GM23248 (cell line): ENCODE measurements at regions not wholly inside any gene's neighbourhood (a gene's known extent, or its start where the extent isn't known, plus 50 kb on each side); places are given as distances from the start of the nearest gene placed in this dataset.

Source experiments
- DNase-seq: peaks from one replicate; pipeline ENCODE4 v3.0.0-alpha.2; 2015
- H2AFZ ChIP-seq: fragments of 200-600 bp; sonication (generic); 2 replicates; pipeline ENCODE4 v1.6.1; 2016; ENCODE audit warnings: antibody characterized with exemption
- H3F3A ChIP-seq: fragments of 200-600 bp; sonication (generic); 2 replicates; pipeline ENCODE4 v1.6.1; 2016; ENCODE audit warnings: mild to moderate bottlenecking, antibody characterized with exemption, mixed run types; ENCODE audit not compliant: insufficient read depth
- H3K27ac ChIP-seq: fragments of 200-600 bp; sonication (generic); 2 replicates; pipeline ENCODE4 v1.5.1; 2016; ENCODE audit warnings: mild to moderate bottlenecking
- H3K27me3 ChIP-seq: fragments of 200-600 bp; sonication (generic); replicated peaks from 2 replicates; pipeline ENCODE4 v1.6.1; 2016; ENCODE audit warnings: mild to moderate bottlenecking; ENCODE audit not compliant: insufficient read depth
- H3K36me3 ChIP-seq: fragments of 200-600 bp; sonication (generic); 2 replicates; pipeline ENCODE4 v1.6.1; 2016; ENCODE audit warnings: low read depth, mild to moderate bottlenecking
- H3K4me1 ChIP-seq: fragments of 200-600 bp; sonication (generic); 2 replicates; pipeline ENCODE4 v1.6.1; 2016; ENCODE audit warnings: mild to moderate bottlenecking; ENCODE audit not compliant: insufficient read depth
- H3K4me2 ChIP-seq: fragments of 200-600 bp; sonication (generic); one replicate; pipeline ENCODE4 v1.6.1; 2016; ENCODE audit warnings: mild to moderate bottlenecking; ENCODE audit not compliant: unreplicated experiment
- H3K4me3 ChIP-seq: fragments of 200-600 bp; sonication (generic); 2 replicates; pipeline ENCODE4 v1.5.1; 2016; ENCODE audit warnings: mild to moderate bottlenecking
- H3K79me2 ChIP-seq: fragments of 200-600 bp; sonication (generic); 2 replicates; pipeline ENCODE4 v1.6.1; 2016; ENCODE audit warnings: mild to moderate bottlenecking; ENCODE audit not compliant: insufficient read depth
- H3K9ac ChIP-seq: fragments of 200-600 bp; sonication (generic); 2 replicates; pipeline ENCODE4 v1.6.1; 2016; ENCODE audit warnings: mild to moderate bottlenecking
- H3K9me2 ChIP-seq: fragments of 200-600 bp; sonication (generic); 2 replicates; pipeline ENCODE4 v1.6.1; 2016; ENCODE audit warnings: mixed run types, mild to moderate bottlenecking, moderate library complexity; ENCODE audit not compliant: insufficient read depth
- H3K9me3 ChIP-seq: fragments of 200-600 bp; sonication (generic); one replicate; pipeline ENCODE4 v1.6.1; 2017; ENCODE audit warnings: low read depth
- H4K20me1 ChIP-seq: fragments of 200-600 bp; sonication (generic); 2 replicates; pipeline ENCODE4 v1.6.0; 2016; ENCODE audit not compliant: insufficient read depth
- EZH2 ChIP-seq: fragments of 200-600 bp; sonication (generic); IDR thresholded peaks from 2 replicates; pipeline ENCODE4 v1.6.1; 2018; ENCODE audit warnings: antibody characterized with exemption, mild to moderate bottlenecking; ENCODE audit not compliant: insufficient read depth, poor library complexity, severe bottlenecking
- EZH2phosphoT487 ChIP-seq: fragments of 200-600 bp; sonication (generic); IDR thresholded peaks from 2 replicates; pipeline ENCODE4 v1.6.1; 2018; ENCODE audit warnings: antibody characterized with exemption, moderate library complexity, mild to moderate bottlenecking, low read depth; ENCODE audit not compliant: insufficient read depth
- WGBS, 2 experiments: methylation state at CpG; one replicate each; pipeline ENCODE4 v1.1.6; 2015 to 2017; ENCODE audit warnings: low lambda C conversion rate in 2 of 2, low coverage in 1 of 2; ENCODE audit errors: missing lambda C conversion rate in 2 of 2; 5-methylcytosine and 5-hydroxymethylcytosine counted together
- in situ Hi-C: fragments of 300-500 bp; cut with MboI; formaldehyde crosslinking; loops from 2 replicates; pipeline ENCODE4 v1.15.0; 2020

DNA sequence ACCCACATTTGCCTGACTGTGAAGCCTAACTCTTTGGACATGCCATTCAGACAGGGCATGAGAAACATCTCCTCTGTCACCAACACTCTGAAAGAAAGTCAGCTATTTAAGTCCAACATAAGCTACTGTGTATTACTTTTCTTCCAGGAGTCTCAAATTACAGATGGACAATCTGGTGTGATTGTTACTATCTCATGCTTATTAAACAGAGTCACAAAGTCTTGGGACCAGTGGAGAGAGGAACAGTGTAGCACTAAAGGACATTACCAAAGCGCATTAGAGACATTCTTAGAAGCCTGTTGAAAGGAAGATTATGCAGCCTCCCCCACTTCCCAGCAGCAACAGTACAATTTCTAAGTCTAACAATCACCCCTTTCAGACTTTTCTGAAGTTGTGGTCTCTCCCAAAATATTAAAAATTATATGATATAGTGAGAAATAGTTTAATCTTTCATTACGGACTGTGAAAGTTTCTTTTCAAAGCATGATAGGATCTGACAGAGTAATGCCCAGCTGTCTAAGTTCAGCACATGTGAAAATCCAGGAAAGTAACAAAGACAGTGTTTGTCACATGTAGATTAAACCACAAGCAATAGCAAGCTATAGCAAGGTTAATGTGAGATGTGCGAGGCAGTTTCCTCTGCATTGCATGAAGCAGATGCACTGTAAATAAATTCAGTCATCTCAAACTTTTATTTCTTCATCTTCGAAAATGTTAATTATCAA, 280.9 kb upstream of the FZD8 start:
- no peak for DNase-seq
- in situ Hi-C loops, result loop anchor here (25.0 kb wide), 1 partner anchor 286 kb away; the partner anchor contains the start of gene FZD8
- Histone ChIP-seq H4K20me1 (no peaks in the 10 kb centered on the region), H3K79me2 (no peaks in the 10 kb centered on the region), H3K27ac (no peak overlapping the region), H3K9me2 (no peaks in the 10 kb centered on the region), H3K27me3 (no peaks in the 10 kb centered on the region), H3K36me3 (no peaks in the 10 kb centered on the region), H3K9ac (no peak overlapping the region), H3K4me3 (no peak overlapping the region), H3K4me2 (no peak overlapping the region), H2AFZ (no peak overlapping the region), H3K4me1 (peaks cover 8% of the 10 kb centered on the region), H3K9me3 (no peaks in the 10 kb centered on the region), H3F3A (no peaks in the 10 kb centered on the region)
- WGBS, 2 experiments, result 96 to 99% methylated on average over 4 of the region's 4 CpGs
- TF ChIP-seq EZH2 (no peak), EZH2phosphoT487 (no peak)

DNA sequence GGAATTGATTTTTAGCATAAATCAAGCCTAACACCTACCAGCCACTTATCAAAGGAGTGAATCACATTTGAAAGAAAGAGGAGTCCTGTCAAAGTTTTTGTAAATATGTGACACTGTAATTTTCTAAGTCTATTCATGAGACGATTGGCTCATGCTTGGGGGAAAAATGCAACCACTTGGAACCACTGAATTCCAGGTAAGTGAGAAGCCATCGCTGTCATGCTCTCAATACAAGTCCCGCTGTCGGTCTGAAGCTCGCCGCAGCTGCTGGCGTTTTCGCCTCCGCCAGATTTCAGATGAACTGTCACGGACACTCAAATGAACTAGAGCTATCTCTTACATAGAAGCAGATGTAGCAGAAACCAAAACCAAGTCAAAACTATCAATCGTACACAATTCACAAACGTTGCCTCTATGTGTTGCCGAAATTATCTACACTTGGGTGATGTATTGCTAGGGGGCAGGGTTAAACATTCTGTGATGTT, 279.8 kb upstream of the FZD8 start:
- H3K4me2 ChIP-seq, result no peak overlapping the region
- no peaks in the 10 kb centered on the region for H3K9me3 ChIP-seq
- H3K9me2 ChIP-seq, result no peaks in the 10 kb centered on the region
- H3F3A ChIP-seq, result no peaks in the 10 kb centered on the region
- H3K79me2 ChIP-seq, result no peaks in the 10 kb centered on the region
- no peaks in the 10 kb centered on the region for H3K36me3 ChIP-seq
- no peaks in the 10 kb centered on the region for H4K20me1 ChIP-seq
- 92 to 94% methylated on average over 13 of the region's 13 CpGs for WGBS, 2 experiments
- peaks cover 8% of the 10 kb centered on the region for H3K4me1 ChIP-seq
- H3K27me3 ChIP-seq, result no peaks in the 10 kb centered on the region
- no peak overlapping the region for H2AFZ ChIP-seq
- in situ Hi-C loops, result loop anchor here (25.0 kb wide), 1 partner anchor 285 kb away; the partner anchor contains the start of gene FZD8
- no peak overlapping the region for H3K27ac ChIP-seq
- DNase-seq, result no peak
- H3K4me3 ChIP-seq, result no peak overlapping the region
- TF ChIP-seq EZH2phosphoT487 (no peak), EZH2 (no peak)
- H3K9ac ChIP-seq, result no peak overlapping the region

DNA sequence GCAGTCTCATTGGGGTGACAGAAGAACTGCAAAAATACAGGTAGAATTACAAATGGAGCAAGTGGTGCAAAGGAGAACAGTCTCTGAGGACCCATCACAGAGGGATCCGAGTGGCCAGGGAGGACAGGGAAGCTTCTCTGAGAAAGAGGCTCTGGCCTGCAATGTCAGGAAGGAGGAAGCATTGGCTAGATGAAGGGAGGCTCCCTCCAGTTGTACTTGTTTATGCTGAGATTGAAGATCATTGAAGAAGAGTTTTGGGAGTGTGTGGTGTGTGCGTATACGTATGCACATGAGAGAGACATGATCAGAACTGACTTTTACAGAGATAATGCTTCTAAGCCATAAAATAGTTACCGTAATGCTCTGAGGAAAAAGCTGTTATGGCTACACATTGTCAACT, 274.7 kb upstream of the FZD8 start:
- Histone ChIP-seq H3K79me2 (no peaks in the 10 kb centered on the region), H3K9ac (no peak overlapping the region), H3K27me3 (no peaks in the 10 kb centered on the region)

DNA sequence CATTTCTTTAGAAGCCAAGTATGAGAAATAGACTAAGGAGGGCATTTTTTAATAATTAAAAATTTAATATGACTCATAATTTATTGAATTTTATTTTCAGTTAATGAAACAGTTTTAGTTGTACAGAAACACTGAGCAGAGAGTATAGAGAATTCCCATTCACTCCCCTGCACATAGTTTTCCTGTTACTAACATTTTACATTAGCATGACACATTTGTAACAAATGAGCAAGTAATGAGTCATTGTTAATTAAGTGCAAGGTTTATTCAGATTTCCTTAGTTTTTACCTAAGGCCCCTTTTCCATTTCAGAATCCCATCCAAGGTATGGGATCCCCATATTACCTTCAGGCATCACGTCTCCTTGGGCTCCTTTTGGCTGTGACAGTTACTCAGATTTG, 271.5 kb upstream of the FZD8 start:
- peak overlapping the region; percentile 14; the same call in 1 of the 2 replicates for H3K4me3 ChIP-seq
- DNase-seq, result peak; percentile 84
- H3K9me2 ChIP-seq, result no peaks in the 10 kb centered on the region
- peak overlapping the region; percentile 68 for H3K4me2 ChIP-seq
- no peak for TF ChIP-seq EZH2
- no peak for TF ChIP-seq EZH2phosphoT487
- no peak overlapping the region for H3K9ac ChIP-seq
- peaks cover 60% of the 10 kb centered on the region for H3K4me1 ChIP-seq
- peak overlapping the region; percentile 62 for H3K27ac ChIP-seq
- no peaks in the 10 kb centered on the region for H3K27me3 ChIP-seq
- no peak overlapping the region for H2AFZ ChIP-seq
- H3K9me3 ChIP-seq, result no peaks in the 10 kb centered on the region
- H3K79me2 ChIP-seq, result no peaks in the 10 kb centered on the region
- no peaks in the 10 kb centered on the region for H4K20me1 ChIP-seq
- H3K36me3 ChIP-seq, result no peaks in the 10 kb centered on the region
- in situ Hi-C loops, result loop anchor here (25.0 kb wide), 1 partner anchor 276 kb away; the partner anchor contains the start of gene FZD8
- peaks cover 47% of the 10 kb centered on the region for H3F3A ChIP-seq
- 52 to 53% methylated on average over 1 of the region's 1 CpG for WGBS, 2 experiments

More for the DNA sequence above, 274.7 kb upstream of the FZD8 start:
- Histone ChIP-seq H3K4me2 (no peak overlapping the region), H3K9me3 (no peaks in the 10 kb centered on the region), H3K27ac (no peak overlapping the region), H3F3A (peaks cover 37% of the 10 kb centered on the region), H3K4me3 (no peak overlapping the region), H4K20me1 (no peaks in the 10 kb centered on the region), H3K4me1 (peaks cover 34% of the 10 kb centered on the region), H3K9me2 (no peaks in the 10 kb centered on the region), H2AFZ (no peak overlapping the region), H3K36me3 (no peaks in the 10 kb centered on the region)
- 87 to 88% methylated on average over 4 of the region's 4 CpGs for WGBS, 2 experiments
- peak; percentile 49 for DNase-seq
- TF ChIP-seq EZH2phosphoT487 (no peak), EZH2 (no peak)
- in situ Hi-C loops, result loop anchor here (25.0 kb wide), 1 partner anchor 279 kb away; the partner anchor contains the start of gene FZD8
